GM12878 (cell line): ENCODE measurements at regions not wholly inside any gene's neighbourhood (a gene's known extent, or its start where the extent isn't known, plus 50 kb on each side); places are given as distances from the start of the nearest gene placed in this dataset.

ENCODE experiments used
- ATAC-seq: fragments of 200-7000 bp; cut with Tn5 transposase; 3 replicates; pipeline ENCODE4 v1.9.1; 2020; ENCODE audit warnings: mild to moderate bottlenecking, moderate library complexity
- BruUV-seq: library from RNA; stranded (reverse); fragments of 400-500 nt; replicated peaks from 2 replicates; lab custom pipeline; 2021; lab: Mats Ljungman, UMichigan
- CTCF ChIA-PET: fragments of 300-600 bp; sonication (Branson Sonifier 250); formaldehyde crosslinking; extraction: SDS; loops from one replicate; lab custom pipeline; 2021; ENCODE audit warnings: inconsistent platforms; lab: Yijun Ruan, JAX
- POLR2A ChIA-PET: fragments of 350-600 bp; formaldehyde crosslinking; extraction: SDS; loops from one replicate; lab custom pipeline; 2021; ENCODE audit warnings: inconsistent platforms; lab: Charles Lee
- RAD21 ChIA-PET: fragments of 300-600 bp; sonication (Branson Sonifier 250); formaldehyde crosslinking; loops from one replicate; lab custom pipeline; 2023; ENCODE audit warnings: antibody characterized with exemption; ENCODE audit not compliant: unreplicated experiment; lab: Charles Lee
- SMC1A ChIA-PET: fragments of 300-600 bp; sonication (Branson Sonifier 250); formaldehyde crosslinking; loops from one replicate; lab custom pipeline; 2023; ENCODE audit not compliant: unreplicated experiment, uncharacterized antibody; lab: Charles Lee
- DNase-seq: peaks from one replicate; pipeline ENCODE4 v3.0.0-alpha.2; 2011; ENCODE audit warnings: low read depth, low spot score
- FAIRE-seq: peaks from 3 replicates; lab custom pipeline; 2011; peaks lifted over from hg19 to GRCh38; lab: Jason Lieb, UNC
- H2AFZ ChIP-seq: 2 replicates; pipeline ENCODE4 v1.6.0; 2011; ENCODE audit warnings: low read depth, low read length, control low read depth; ENCODE audit not compliant: control insufficient read depth
- H3K27ac ChIP-seq: 2 replicates; pipeline ENCODE4 v1.5.1; 2011; ENCODE audit warnings: control low read depth; ENCODE audit not compliant: control insufficient read depth, insufficient read depth
- H3K27me3 ChIP-seq, 2 experiments: replicated peaks in 1 of 2; 2 replicates each; pipeline versions ENCODE4 v1.6.0 to v1.6.1; 2011; ENCODE audit warnings: low read length in 1 of 2; ENCODE audit not compliant: control insufficient read depth in 2 of 2, insufficient read depth in 2 of 2
- H3K36me3 ChIP-seq, 2 experiments: 2 replicates each; pipeline ENCODE4 v1.5.1; 2011; ENCODE audit warnings: low read length in 1 of 2; ENCODE audit not compliant: control insufficient read depth in 2 of 2, insufficient read depth in 2 of 2
- H3K4me1 ChIP-seq: 2 replicates; pipeline ENCODE4 v1.6.1; 2011; ENCODE audit warnings: mild to moderate bottlenecking, low read length, moderate library complexity, mixed read lengths; ENCODE audit not compliant: control insufficient read depth, insufficient read depth
- H3K4me2 ChIP-seq: 2 replicates; pipeline ENCODE4 v1.6.0; 2011; ENCODE audit warnings: control low read depth; ENCODE audit not compliant: control insufficient read depth, insufficient read depth
- H3K4me3 ChIP-seq: fragments of 200-600 bp; sonication (generic); 2 replicates; pipeline ENCODE4 v1.5.1; 2016
- H3K79me2 ChIP-seq: 2 replicates; pipeline ENCODE4 v1.6.0; 2011; ENCODE audit warnings: low read length; ENCODE audit not compliant: control insufficient read depth, insufficient read depth
- H3K9ac ChIP-seq: 2 replicates; pipeline ENCODE4 v1.8.0; 2011; ENCODE audit warnings: low read length, control low read depth, mixed read lengths; ENCODE audit not compliant: control insufficient read depth, insufficient read depth
- H3K9me3 ChIP-seq: replicated peaks from 3 replicates; pipeline ENCODE4 v1.5.1; 2011; ENCODE audit warnings: mild to moderate bottlenecking, low read length; ENCODE audit not compliant: control insufficient read depth, insufficient read depth
- H4K20me1 ChIP-seq: 2 replicates; pipeline ENCODE4 v1.6.0; 2011; ENCODE audit not compliant: control insufficient read depth, insufficient read depth
- CBFB ChIP-seq: IDR thresholded peaks from 2 replicates; pipeline ENCODE4 v1.6.1; 2016; ENCODE audit warnings: antibody characterized with exemption, low read depth
- EP300 ChIP-seq, 2 experiments: fragments of 150-350 bp in 1 of 2; IDR thresholded peaks; 2 replicates each; pipeline ENCODE4 v1.6.1; 2011 to 2012; ENCODE audit warnings: low read depth in 2 of 2, low read length in 2 of 2, borderline replicate concordance in 1 of 2, improper control_type of control experiment in 1 of 2, inconsistent platforms in 1 of 2; ENCODE audit not compliant: control insufficient read depth in 1 of 2
- FOXM1 ChIP-seq: IDR thresholded peaks from 2 replicates; pipeline ENCODE4 v1.6.1; 2012; ENCODE audit warnings: low read depth, mild to moderate bottlenecking, inconsistent platforms, low read length, moderate library complexity
- IKZF2 ChIP-seq, 2 experiments: fragments of 450-650 bp; IDR thresholded peaks; 2 replicates each; pipeline ENCODE4 v1.6.1; 2017; ENCODE audit warnings: mild to moderate bottlenecking in 2 of 2, moderate library complexity in 2 of 2
- NFIC ChIP-seq: IDR thresholded peaks from 2 replicates; pipeline ENCODE4 v1.6.1; 2012; ENCODE audit warnings: low read depth, mild to moderate bottlenecking, inconsistent platforms, low read length, moderate library complexity
- NFYA ChIP-seq: IDR thresholded peaks from 2 replicates; pipeline ENCODE4 v1.6.1; 2011; ENCODE audit warnings: low read depth, mild to moderate bottlenecking, low read length, improper control_type of control experiment, borderline replicate concordance
- PAX5 ChIP-seq: IDR thresholded peaks from 2 replicates; pipeline ENCODE4 v1.6.1; 2011; ENCODE audit warnings: low read depth, low read length, borderline replicate concordance
- RFX5 ChIP-seq: IDR thresholded peaks from 2 replicates; pipeline ENCODE4 v1.6.1; 2011; ENCODE audit warnings: low read depth, low read length, improper control_type of control experiment
- TAF1 ChIP-seq: IDR thresholded peaks from 2 replicates; pipeline ENCODE4 v1.6.1; 2011; ENCODE audit warnings: mild to moderate bottlenecking, low read depth, low read length, borderline replicate concordance
- TCF7 ChIP-seq: IDR thresholded peaks from 2 replicates; pipeline ENCODE4 v1.6.1; 2014; ENCODE audit warnings: antibody characterized with exemption, borderline replicate concordance
- ZSCAN29 ChIP-seq: fragments of 450-650 bp; IDR thresholded peaks from 2 replicates; pipeline ENCODE4 v1.6.1; 2017; ENCODE audit warnings: mild to moderate bottlenecking, moderate library complexity
- WGBS: methylation state at CpG from one replicate; pipeline ENCODE4 v1.1.6; 2016; ENCODE audit warnings: low lambda C conversion rate; ENCODE audit not compliant: insufficient replicate concordance, insufficient coverage; ENCODE audit errors: missing lambda C conversion rate; 5-methylcytosine and 5-hydroxymethylcytosine counted together
- in situ Hi-C: fragments of 300-500 bp; cut with MboI; formaldehyde crosslinking; loops from 9 replicates; pipeline ENCODE4 v1.14.3; 2018; ENCODE audit warnings: mixed read lengths
- intact Hi-C: fragments of 100-400 bp; cut with micrococcal nuclease; formaldehyde crosslinking; loops from one replicate; pipeline ENCODE4 v1.14.2; 2022; ENCODE audit not compliant: unreplicated experiment
- TF ChIP-seq, protein P1 (sequence below): fragments of 150-350 bp; IDR thresholded peaks from 2 replicates; pipeline ENCODE4 v1.6.1; 2014; ENCODE audit warnings: mild to moderate bottlenecking, low read depth, low read length

DNA sequence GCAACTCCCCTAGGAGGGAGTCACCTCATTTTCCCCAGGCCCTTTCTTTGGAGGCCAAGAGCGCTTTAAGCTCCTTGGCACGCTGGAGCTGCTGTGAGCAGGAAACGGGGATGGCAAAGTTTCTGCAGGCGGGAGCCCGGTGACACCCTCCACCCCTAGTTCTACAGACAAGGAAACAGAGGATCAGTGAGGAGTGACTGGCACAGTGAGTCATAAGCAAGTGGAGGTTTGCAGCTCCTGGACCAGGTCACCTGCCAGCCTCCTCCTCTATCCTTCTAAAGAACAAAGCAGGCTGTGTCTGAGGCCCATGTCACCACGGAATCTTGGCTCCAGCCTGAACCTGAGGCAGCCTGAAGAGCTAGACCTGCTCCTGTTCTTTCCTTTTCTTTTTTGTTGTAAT lies 141.9 kb downstream of the TMEM132E start:
- Histone ChIP-seq H3K27ac (no peak overlapping the region), H3K36me3 (no peaks in the 10 kb centered on the region), H2AFZ (no peak overlapping the region), H3K4me3 (no peak overlapping the region), H3K4me2 (no peak overlapping the region), H3K79me2 (no peaks in the 10 kb centered on the region), H3K9ac (no peak overlapping the region), H3K27me3 (peaks cover 0 to 6% of the 10 kb centered on the region in 2 experiments; a peak in 3 of 4 replicates), H4K20me1 (no peaks in the 10 kb centered on the region), H3K9me3 (no peaks in the 10 kb centered on the region), H3K4me1 (no peaks in the 10 kb centered on the region)
- 12% methylated on average over 6 of the region's 6 CpGs for WGBS
- ChIA-PET POLR2A (no interaction called here), SMC1A (no interaction called here), RAD21 (no interaction called here), CTCF (interaction anchor here (0.9 kb wide), 1 partner anchor 301 kb away, joined by 3 read pairs; no protein-coding TSS in a partner anchor)
- ATAC-seq (no peak), FAIRE-seq (no peak), DNase-seq (no peak)
- intact Hi-C loops: no loop called here
- no TSS peak for BruUV-seq
- TF ChIP-seq CBFB: no peak
- in situ Hi-C loops: no loop called here

GRCh38 chr17:34720760-34721159 lies 141.4 kb downstream of the TMEM132E start:
- POLR2A ChIA-PET: no interaction called here
- Histone ChIP-seq H3K4me3 (no peak overlapping the region), H3K9ac (no peak overlapping the region), H3K9me3 (no peaks in the 10 kb centered on the region), H3K4me1 (no peaks in the 10 kb centered on the region), H3K27ac (no peak overlapping the region), H3K36me3 (no peaks in the 10 kb centered on the region), H3K27me3 (peaks cover 0 to 6% of the 10 kb centered on the region in 2 experiments; a peak in 3 of 4 replicates), H4K20me1 (no peaks in the 10 kb centered on the region), H2AFZ (no peak overlapping the region), H3K79me2 (no peaks in the 10 kb centered on the region), H3K4me2 (no peak overlapping the region)
- no peak for FAIRE-seq
- no peak for TF ChIP-seq RFX5
- TF ChIP-seq NFIC: no peak
- no peak for TF ChIP-seq EP300 (IDR thresholded peaks at IDR 0.05; ENCODE audit: borderline replicate concordance in 1 of 2, control insufficient read depth in 1 of 2, low read depth in 2 of 2, low read length in 2 of 2)
- TF ChIP-seq NFYA: no peak
- no peak for TF ChIP-seq IKZF2 (IDR thresholded peaks at IDR 0.05)
- no peak for TF ChIP-seq PAX5
- TF ChIP-seq TAF1: no peak
- no peak for TF ChIP-seq TCF7
- no peak for TF ChIP-seq ZSCAN29
- TF ChIP-seq, protein P1, sequence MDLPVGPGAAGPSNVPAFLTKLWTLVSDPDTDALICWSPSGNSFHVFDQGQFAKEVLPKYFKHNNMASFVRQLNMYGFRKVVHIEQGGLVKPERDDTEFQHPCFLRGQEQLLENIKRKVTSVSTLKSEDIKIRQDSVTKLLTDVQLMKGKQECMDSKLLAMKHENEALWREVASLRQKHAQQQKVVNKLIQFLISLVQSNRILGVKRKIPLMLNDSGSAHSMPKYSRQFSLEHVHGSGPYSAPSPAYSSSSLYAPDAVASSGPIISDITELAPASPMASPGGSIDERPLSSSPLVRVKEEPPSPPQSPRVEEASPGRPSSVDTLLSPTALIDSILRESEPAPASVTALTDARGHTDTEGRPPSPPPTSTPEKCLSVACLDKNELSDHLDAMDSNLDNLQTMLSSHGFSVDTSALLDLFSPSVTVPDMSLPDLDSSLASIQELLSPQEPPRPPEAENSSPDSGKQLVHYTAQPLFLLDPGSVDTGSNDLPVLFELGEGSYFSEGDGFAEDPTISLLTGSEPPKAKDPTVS: no peak
- TF ChIP-seq FOXM1: no peak
- intact Hi-C loops: no loop called here
- SMC1A ChIA-PET: no interaction called here
- DNase-seq: no peak
- no TSS peak for BruUV-seq
- in situ Hi-C loops: no loop called here
- no peak for ATAC-seq
- RAD21 ChIA-PET: no interaction called here
- CTCF ChIA-PET: no interaction called here
